PC-3 (cell line): ENCODE measurements at regions not wholly inside any gene's neighbourhood (a gene's known extent, or its start where the extent isn't known, plus 50 kb on each side); places are given as distances from the start of the nearest gene placed in this dataset.

ENCODE experiments used
- ATAC-seq: fragments of 200-7000 bp; cut with Tn5 transposase; 2 replicates; pipeline ENCODE4 v1.9.1; 2020; ENCODE audit warnings: mild to moderate bottlenecking, moderate library complexity
- BruUV-seq: library from RNA; stranded (reverse); fragments of 400-500 nt; replicated peaks from 2 replicates; lab custom pipeline; 2021; lab: Mats Ljungman, UMichigan
- CTCF ChIA-PET: fragments of 300-600 bp; sonication (Branson Sonifier 250); formaldehyde crosslinking; loops from one replicate; lab custom pipeline; 2022; ENCODE audit warnings: antibody characterized with exemption; lab: Charles Lee
- POLR2A ChIA-PET: fragments of 300-600 bp; sonication (Branson Sonifier 250); formaldehyde crosslinking; loops from one replicate; lab custom pipeline; 2022; ENCODE audit warnings: antibody characterized with exemption; ENCODE audit not compliant: unreplicated experiment; lab: Charles Lee
- DNase-seq: peaks from one replicate; pipeline ENCODE4 v3.0.0-alpha.2; 2015
- H2AFZ ChIP-seq: fragments of 300-600 bp; sonication (generic); 2 replicates; pipeline ENCODE4 v1.6.0; 2016; ENCODE audit warnings: antibody characterized with exemption, low read length
- H3F3A ChIP-seq: fragments of 300-600 bp; sonication (generic); one replicate; pipeline ENCODE4 v1.6.0; 2017; ENCODE audit warnings: antibody characterized with exemption, low read length, control low read depth, mild to moderate bottlenecking; ENCODE audit not compliant: unreplicated experiment
- H3K27ac ChIP-seq: fragments of 300-600 bp; sonication (generic); 2 replicates; pipeline ENCODE4 v1.5.1; 2016; ENCODE audit warnings: mild to moderate bottlenecking, low read length
- H3K27me3 ChIP-seq: fragments of 300-600 bp; sonication (generic); 2 replicates; pipeline ENCODE4 v1.6.1; 2016; ENCODE audit warnings: low read length, mixed read lengths
- H3K36me3 ChIP-seq: fragments of 300-600 bp; sonication (generic); 2 replicates; pipeline ENCODE4 v1.6.1; 2016; ENCODE audit warnings: low read depth, mixed run types, low read length, mixed read lengths
- H3K4me1 ChIP-seq: fragments of 300-600 bp; sonication (generic); 2 replicates; pipeline ENCODE4 v1.5.1; 2016; ENCODE audit warnings: low read length; ENCODE audit not compliant: insufficient read depth
- H3K4me2 ChIP-seq: fragments of 300-600 bp; sonication (generic); 2 replicates; pipeline ENCODE4 v1.6.0; 2016; ENCODE audit warnings: low read length
- H3K4me3 ChIP-seq: fragments of 300-600 bp; sonication (generic); 2 replicates; pipeline ENCODE4 v1.5.1; 2016; ENCODE audit warnings: mild to moderate bottlenecking, low read length, mixed read lengths
- H3K79me2 ChIP-seq: fragments of 300-600 bp; sonication (generic); 2 replicates; pipeline ENCODE4 v1.6.1; 2017; ENCODE audit warnings: low read length, mixed read lengths
- H3K9ac ChIP-seq: fragments of 300-600 bp; sonication (generic); 2 replicates; pipeline ENCODE4 v1.6.0; 2016; ENCODE audit warnings: mild to moderate bottlenecking, low read length
- H3K9me2 ChIP-seq: fragments of 300-600 bp; sonication (generic); replicated peaks from 2 replicates; pipeline ENCODE4 v1.6.1; 2016; ENCODE audit warnings: mixed run types, low read length, mixed read lengths
- H3K9me3 ChIP-seq: fragments of 300-600 bp; sonication (generic); 2 replicates; pipeline ENCODE4 v1.6.1; 2016; ENCODE audit warnings: low read length, mixed read lengths
- H4K20me1 ChIP-seq: fragments of 300-600 bp; sonication (generic); 2 replicates; pipeline ENCODE4 v1.6.1; 2016; ENCODE audit warnings: low read length, mixed read lengths
- EZH2 ChIP-seq: fragments of 300-600 bp; sonication (generic); IDR thresholded peaks from one replicate; pipeline ENCODE4 v1.6.1; 2017; ENCODE audit warnings: antibody characterized with exemption, mild to moderate bottlenecking, low read length; ENCODE audit not compliant: unreplicated experiment
- EZH2phosphoT487 ChIP-seq: fragments of 300-600 bp; sonication (generic); IDR thresholded peaks from 2 replicates; pipeline ENCODE4 v1.6.1; 2018; ENCODE audit warnings: mild to moderate bottlenecking, antibody characterized with exemption, low read length, borderline replicate concordance
- intact Hi-C: fragments of 100-400 bp; cut with micrococcal nuclease; formaldehyde crosslinking; loops from 2 replicates; pipeline ENCODE4 v1.9.0; 2023
- TF ChIP-seq, protein P1 (sequence below): fragments of 300-600 bp; sonication (generic); conservative IDR thresholded peaks from 2 replicates; pipeline ENCODE4 v1.5.1; 2017; ENCODE audit warnings: antibody characterized with exemption, low read depth, mild to moderate bottlenecking, low read length

DNA sequence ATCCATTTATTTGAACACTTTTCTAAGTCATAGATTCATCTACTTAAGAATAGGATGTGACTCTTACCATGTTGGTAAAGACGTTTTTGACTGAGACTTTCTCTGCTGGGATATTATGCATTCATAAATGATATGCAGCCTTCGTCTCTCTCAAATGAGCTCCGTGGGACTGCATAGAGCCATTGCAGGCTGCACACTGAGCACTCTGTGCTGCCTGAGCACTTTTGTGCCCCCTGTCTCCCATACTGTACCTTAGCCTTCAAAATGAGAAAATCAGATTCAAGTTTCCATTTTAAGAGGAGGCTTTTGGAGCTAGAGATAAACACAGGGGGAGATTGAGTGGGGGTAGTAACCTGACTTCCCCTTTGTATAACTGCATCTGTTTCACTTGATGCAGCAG lies 433.6 kb downstream of the ZIC3 start:
- ChIA-PET CTCF (no interaction called here), POLR2A (no interaction called here)
- H3K4me3 ChIP-seq, result no peak overlapping the region
- no peak for DNase-seq
- no peaks in the 10 kb centered on the region for H3K4me1 ChIP-seq
- TF ChIP-seq EZH2 (no peak), EZH2phosphoT487 (no peak)
- TF ChIP-seq, protein P1, sequence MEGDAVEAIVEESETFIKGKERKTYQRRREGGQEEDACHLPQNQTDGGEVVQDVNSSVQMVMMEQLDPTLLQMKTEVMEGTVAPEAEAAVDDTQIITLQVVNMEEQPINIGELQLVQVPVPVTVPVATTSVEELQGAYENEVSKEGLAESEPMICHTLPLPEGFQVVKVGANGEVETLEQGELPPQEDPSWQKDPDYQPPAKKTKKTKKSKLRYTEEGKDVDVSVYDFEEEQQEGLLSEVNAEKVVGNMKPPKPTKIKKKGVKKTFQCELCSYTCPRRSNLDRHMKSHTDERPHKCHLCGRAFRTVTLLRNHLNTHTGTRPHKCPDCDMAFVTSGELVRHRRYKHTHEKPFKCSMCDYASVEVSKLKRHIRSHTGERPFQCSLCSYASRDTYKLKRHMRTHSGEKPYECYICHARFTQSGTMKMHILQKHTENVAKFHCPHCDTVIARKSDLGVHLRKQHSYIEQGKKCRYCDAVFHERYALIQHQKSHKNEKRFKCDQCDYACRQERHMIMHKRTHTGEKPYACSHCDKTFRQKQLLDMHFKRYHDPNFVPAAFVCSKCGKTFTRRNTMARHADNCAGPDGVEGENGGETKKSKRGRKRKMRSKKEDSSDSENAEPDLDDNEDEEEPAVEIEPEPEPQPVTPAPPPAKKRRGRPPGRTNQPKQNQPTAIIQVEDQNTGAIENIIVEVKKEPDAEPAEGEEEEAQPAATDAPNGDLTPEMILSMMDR, result no peak
- no peak for ATAC-seq
- no peaks in the 10 kb centered on the region for H3K36me3 ChIP-seq
- H3K27ac ChIP-seq, result no peak overlapping the region
- H3K79me2 ChIP-seq, result no peaks in the 10 kb centered on the region
- no peaks in the 10 kb centered on the region for H3K9me3 ChIP-seq
- no peaks in the 10 kb centered on the region for H4K20me1 ChIP-seq
- no peaks in the 10 kb centered on the region for H3K27me3 ChIP-seq
- H3K9me2 ChIP-seq, result no peaks in the 10 kb centered on the region
- no peak overlapping the region for H2AFZ ChIP-seq
- no peak overlapping the region for H3K4me2 ChIP-seq
- no peak overlapping the region for H3K9ac ChIP-seq
- BruUV-seq, result no TSS peak
- no peaks in the 10 kb centered on the region for H3F3A ChIP-seq
- intact Hi-C loops, result no loop called here

DNA sequence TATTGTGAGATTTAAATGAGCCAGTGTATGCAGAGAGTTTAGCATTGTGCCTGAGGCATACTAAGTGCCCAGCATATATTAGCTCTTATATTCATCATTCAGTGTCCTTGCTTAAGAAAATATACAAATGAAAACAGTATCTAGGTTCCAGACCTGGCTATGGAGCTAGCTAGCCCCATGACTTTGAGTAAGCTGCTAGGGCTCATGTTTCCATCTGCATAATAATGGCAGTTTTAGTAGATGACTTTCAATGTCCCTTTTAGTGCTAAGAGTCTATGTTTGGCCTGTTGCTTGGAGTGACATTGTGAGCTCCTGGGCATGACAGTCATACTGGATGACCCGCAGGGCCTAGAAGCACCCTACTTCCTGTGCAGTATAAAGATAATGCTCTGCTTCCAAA lies 435.3 kb downstream of the ZIC3 start:
- no peak for ATAC-seq
- H3K9ac ChIP-seq, result no peak overlapping the region
- no peaks in the 10 kb centered on the region for H3K9me3 ChIP-seq
- no peaks in the 10 kb centered on the region for H3K79me2 ChIP-seq
- H3K9me2 ChIP-seq, result no peaks in the 10 kb centered on the region
- ChIA-PET CTCF (no interaction called here), POLR2A (no interaction called here)
- no peaks in the 10 kb centered on the region for H3K36me3 ChIP-seq
- no peak overlapping the region for H3K4me2 ChIP-seq
- no peak for TF ChIP-seq EZH2phosphoT487
- no peak for TF ChIP-seq EZH2
- TF ChIP-seq, protein P1, result no peak
- H2AFZ ChIP-seq, result no peak overlapping the region
- no peak overlapping the region for H3K4me3 ChIP-seq
- H3F3A ChIP-seq, result no peaks in the 10 kb centered on the region
- no TSS peak for BruUV-seq
- no peaks in the 10 kb centered on the region for H4K20me1 ChIP-seq
- intact Hi-C loops, result no loop called here
- DNase-seq, result no peak
- no peak overlapping the region for H3K27ac ChIP-seq
- H3K27me3 ChIP-seq, result no peaks in the 10 kb centered on the region
- no peaks in the 10 kb centered on the region for H3K4me1 ChIP-seq

DNA sequence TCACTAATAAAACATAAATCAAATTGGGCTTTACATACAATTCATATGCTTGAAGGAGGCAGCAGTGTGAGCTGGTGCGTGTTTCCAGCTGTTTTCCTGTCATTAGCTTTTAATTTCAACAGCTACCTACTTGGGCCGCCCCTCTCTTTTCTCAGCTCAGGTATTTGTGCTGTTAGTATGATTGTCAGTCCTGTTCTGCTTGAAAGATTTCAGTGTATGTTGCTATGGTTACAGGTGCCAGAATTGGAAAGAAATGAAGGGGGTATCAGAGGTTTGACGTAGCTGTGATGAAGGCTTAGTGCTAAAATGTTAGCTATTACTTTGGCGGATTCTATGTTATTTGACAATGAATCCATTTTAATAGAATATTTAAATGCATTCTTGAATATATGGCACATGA lies 440.3 kb downstream of the ZIC3 start:
- Histone ChIP-seq H3K27me3 (no peaks in the 10 kb centered on the region), H3K4me3 (no peak overlapping the region), H3K79me2 (no peaks in the 10 kb centered on the region), H3K27ac (no peak overlapping the region), H3K36me3 (no peaks in the 10 kb centered on the region), H2AFZ (no peak overlapping the region), H3F3A (no peaks in the 10 kb centered on the region), H3K4me1 (no peaks in the 10 kb centered on the region), H3K4me2 (no peak overlapping the region), H3K9me3 (no peaks in the 10 kb centered on the region), H3K9me2 (no peaks in the 10 kb centered on the region), H4K20me1 (no peaks in the 10 kb centered on the region), H3K9ac (no peak overlapping the region)
- DNase-seq, result no peak
- ChIA-PET POLR2A (no interaction called here), CTCF (no interaction called here)
- no peak for TF ChIP-seq EZH2phosphoT487
- TF ChIP-seq, protein P1, result no peak
- TF ChIP-seq EZH2, result no peak
- no TSS peak for BruUV-seq
- no peak for ATAC-seq
- intact Hi-C loops, result no loop called here
